ENCODE measurements at regions not wholly inside any gene's neighbourhood (a gene's known extent, or its start where the extent isn't known, plus 50 kb on each side); places are given as distances from the start of the nearest gene placed in this dataset.

- Histone ChIP-seq H3K4me2 (ENCODE audit: low read depth, low read length, poor library complexity, severe bottlenecking) (no peak overlapping the region), H3K9me3 (ENCODE audit: insufficient read depth, low read depth, low read length) (no peaks in the 10 kb centered on the region; the same call in 1 of the 2 replicates), H4K20me1 (ENCODE audit: insufficient read depth, low read length, poor library complexity, severe bottlenecking) (no peaks in the 10 kb centered on the region), H3K9ac (ENCODE audit: low read depth, low read length, poor library complexity, severe bottlenecking) (no peak overlapping the region), H2AFZ (ENCODE audit: low read length) (no peak overlapping the region), H3K4me3 (ENCODE audit: low read length, poor library complexity, severe bottlenecking) (no peak overlapping the region), H3K9me2 (replicated peaks; ENCODE audit: low read depth, low read length) (no peaks in the 10 kb centered on the region), H3F3A (ENCODE audit: low read depth) (no peaks in the 10 kb centered on the region), H3K79me2 (ENCODE audit: insufficient read depth, low read length) (no peaks in the 10 kb centered on the region), H3K36me3 (ENCODE audit: insufficient read depth, low read length) (no peaks in the 10 kb centered on the region), H3K27me3 (ENCODE audit: insufficient read depth, low read length, poor library complexity, severe bottlenecking) (no peaks in the 10 kb centered on the region), H3K4me1 (ENCODE audit: insufficient read depth, low read length, poor library complexity, severe bottlenecking) (no peaks in the 10 kb centered on the region)
- TF ChIP-seq EZH2phosphoT487 (IDR thresholded peaks at IDR 0.05; ENCODE audit: borderline replicate concordance) (no peak), CTCF (conservative IDR thresholded peaks at IDR 0.05; ENCODE audit: low read length) (no peak)
Observed at GRCh38 chr12:115230606-115231005, 546.6 kb upstream of the TBX3 start.

GRCh38 chr12:115229517-115229916, 545.5 kb upstream of the TBX3 start:
- Histone ChIP-seq H2AFZ (ENCODE audit: low read length) (no peak overlapping the region), H3K9me2 (replicated peaks; ENCODE audit: low read depth, low read length) (no peaks in the 10 kb centered on the region), H3K36me3 (ENCODE audit: insufficient read depth, low read length) (no peaks in the 10 kb centered on the region), H3K27me3 (ENCODE audit: insufficient read depth, low read length, poor library complexity, severe bottlenecking) (no peaks in the 10 kb centered on the region), H3K9me3 (ENCODE audit: insufficient read depth, low read depth, low read length) (no peaks in the 10 kb centered on the region; the same call in 1 of the 2 replicates), H3K4me2 (ENCODE audit: low read depth, low read length, poor library complexity, severe bottlenecking) (no peak overlapping the region), H3K4me3 (ENCODE audit: low read length, poor library complexity, severe bottlenecking) (no peak overlapping the region), H4K20me1 (ENCODE audit: insufficient read depth, low read length, poor library complexity, severe bottlenecking) (no peaks in the 10 kb centered on the region), H3K9ac (ENCODE audit: low read depth, low read length, poor library complexity, severe bottlenecking) (no peak overlapping the region), H3K79me2 (ENCODE audit: insufficient read depth, low read length) (no peaks in the 10 kb centered on the region), H3F3A (ENCODE audit: low read depth) (no peaks in the 10 kb centered on the region), H3K4me1 (ENCODE audit: insufficient read depth, low read length, poor library complexity, severe bottlenecking) (no peaks in the 10 kb centered on the region)
- TF ChIP-seq CTCF (conservative IDR thresholded peaks at IDR 0.05; ENCODE audit: low read length) (no peak), EZH2phosphoT487 (IDR thresholded peaks at IDR 0.05; ENCODE audit: borderline replicate concordance) (no peak)

- no peak for TF ChIP-seq EZH2phosphoT487 (IDR thresholded peaks at IDR 0.05; ENCODE audit: borderline replicate concordance)
- no peaks in the 10 kb centered on the region for H3K27me3 ChIP-seq (ENCODE audit: insufficient read depth, low read length, poor library complexity, severe bottlenecking)
Observed at GRCh38 chr12:115228434-115228833, 544.5 kb upstream of the TBX3 start.

GRCh38 chr12:115227137-115227615, 543.2 kb upstream of the TBX3 start:
- Histone ChIP-seq H3K9ac (ENCODE audit: low read depth, low read length, poor library complexity, severe bottlenecking) (no peak overlapping the region), H3F3A (ENCODE audit: low read depth) (no peaks in the 10 kb centered on the region), H3K9me2 (replicated peaks; ENCODE audit: low read depth, low read length) (no peaks in the 10 kb centered on the region), H3K9me3 (ENCODE audit: insufficient read depth, low read depth, low read length) (no peaks in the 10 kb centered on the region), H3K36me3 (ENCODE audit: insufficient read depth, low read length) (no peaks in the 10 kb centered on the region), H2AFZ (ENCODE audit: low read length) (no peak overlapping the region), H3K4me2 (ENCODE audit: low read depth, low read length, poor library complexity, severe bottlenecking) (no peak overlapping the region), H4K20me1 (ENCODE audit: insufficient read depth, low read length, poor library complexity, severe bottlenecking) (no peaks in the 10 kb centered on the region), H3K79me2 (ENCODE audit: insufficient read depth, low read length) (no peaks in the 10 kb centered on the region), H3K27me3 (ENCODE audit: insufficient read depth, low read length, poor library complexity, severe bottlenecking) (no peaks in the 10 kb centered on the region), H3K4me3 (ENCODE audit: low read length, poor library complexity, severe bottlenecking) (no peak overlapping the region), H3K4me1 (ENCODE audit: insufficient read depth, low read length, poor library complexity, severe bottlenecking) (no peaks in the 10 kb centered on the region)
- TF ChIP-seq EZH2phosphoT487 (IDR thresholded peaks at IDR 0.05; ENCODE audit: borderline replicate concordance) (no peak), CTCF (conservative IDR thresholded peaks at IDR 0.05; ENCODE audit: low read length) (no peak)

More at GRCh38 chr12:115228434-115228833, 544.5 kb upstream of the TBX3 start:
- Histone ChIP-seq H3K79me2 (ENCODE audit: insufficient read depth, low read length) (no peaks in the 10 kb centered on the region), H3K4me2 (ENCODE audit: low read depth, low read length, poor library complexity, severe bottlenecking) (no peak overlapping the region), H3K36me3 (ENCODE audit: insufficient read depth, low read length) (no peaks in the 10 kb centered on the region), H3K9me3 (ENCODE audit: insufficient read depth, low read depth, low read length) (no peaks in the 10 kb centered on the region; the same call in 1 of the 2 replicates), H3K4me1 (ENCODE audit: insufficient read depth, low read length, poor library complexity, severe bottlenecking) (no peaks in the 10 kb centered on the region), H4K20me1 (ENCODE audit: insufficient read depth, low read length, poor library complexity, severe bottlenecking) (no peaks in the 10 kb centered on the region), H3K9me2 (replicated peaks; ENCODE audit: low read depth, low read length) (no peaks in the 10 kb centered on the region), H3K4me3 (ENCODE audit: low read length, poor library complexity, severe bottlenecking) (no peak overlapping the region), H2AFZ (ENCODE audit: low read length) (no peak overlapping the region), H3K9ac (ENCODE audit: low read depth, low read length, poor library complexity, severe bottlenecking) (no peak overlapping the region), H3F3A (ENCODE audit: low read depth) (no peaks in the 10 kb centered on the region)

Measured in Loucy (cell line).